ENCODE measurements at regions not wholly inside any gene's neighbourhood (a gene's known extent, or its start where the extent isn't known, plus 50 kb on each side); places are given as distances from the start of the nearest gene placed in this dataset.

- Mint-ChIP-seq H3K4me1 (peaks cover 3% of the 10 kb centered on the region), H3K4me3 (no peak overlapping the region), H3K36me3 (no peaks in the 10 kb centered on the region), H3K27ac (no peak overlapping the region), H3K9me3 (no peaks in the 10 kb centered on the region), H3K27me3 (peaks cover 48% of the 10 kb centered on the region)
- CTCF ChIA-PET = interaction anchor here (1.8 kb wide), 1 partner anchor 23 kb away, joined by 5 read pairs; no protein-coding TSS in a partner anchor
- DNase-seq = no peak
These were observed 78.3 kb downstream of the RAMP3 start for GRCh38 chr7:45235905-45236304.

- Mint-ChIP-seq H3K9me3 (no peaks in the 10 kb centered on the region), H3K4me1 (peaks cover 3% of the 10 kb centered on the region), H3K27me3 (peaks cover 49% of the 10 kb centered on the region), H3K36me3 (no peaks in the 10 kb centered on the region), H3K4me3 (no peak overlapping the region), H3K27ac (no peak overlapping the region)
- CTCF ChIA-PET = interaction anchor here (1.8 kb wide), 1 partner anchor 22 kb away, joined by 5 read pairs; no protein-coding TSS in a partner anchor
- no peak for DNase-seq
These were observed 79.1 kb downstream of the RAMP3 start for GRCh38 chr7:45236666-45237065.

GRCh38 chr7:45237788-45238461 lies 80.3 kb downstream of the RAMP3 start:
- Mint-ChIP-seq H3K27me3 (peaks cover 55% of the 10 kb centered on the region), H3K36me3 (no peaks in the 10 kb centered on the region), H3K4me3 (no peak overlapping the region), H3K9me3 (no peaks in the 10 kb centered on the region), H3K4me1 (peaks cover 3% of the 10 kb centered on the region), H3K27ac (no peak overlapping the region)
- CTCF ChIA-PET = interaction anchor here (1.8 kb wide), 1 partner anchor 21 kb away, joined by 5 read pairs; no protein-coding TSS in a partner anchor
- DNase-seq = no peak

GRCh38 chr7:45238806-45239205 lies 81.2 kb downstream of the RAMP3 start:
- Mint-ChIP-seq H3K27me3 (peaks cover 59% of the 10 kb centered on the region), H3K4me3 (no peak overlapping the region), H3K27ac (no peak overlapping the region), H3K9me3 (no peaks in the 10 kb centered on the region), H3K36me3 (no peaks in the 10 kb centered on the region), H3K4me1 (no peaks in the 10 kb centered on the region)
- CTCF ChIA-PET = no interaction called here
- no peak for DNase-seq

- Mint-ChIP-seq H3K4me3 (no peak overlapping the region), H3K9me3 (no peaks in the 10 kb centered on the region), H3K4me1 (no peaks in the 10 kb centered on the region), H3K36me3 (no peaks in the 10 kb centered on the region), H3K27me3 (peaks cover 65% of the 10 kb centered on the region), H3K27ac (no peak overlapping the region)
- DNase-seq = no peak
- CTCF ChIA-PET = interaction anchor here (1.6 kb wide), 1 partner anchor 16 kb away, joined by 3 read pairs; no protein-coding TSS in a partner anchor
These were observed 81.9 kb downstream of the RAMP3 start for GRCh38 chr7:45239486-45239885.

GRCh38 chr7:45240273-45240771 lies 82.7 kb downstream of the RAMP3 start:
- CTCF ChIA-PET = interaction anchor here (0.7 to 1.6 kb wide), 3 partner anchors 15 to 1057 kb away, joined by 3 read pairs; no protein-coding TSS in a partner anchor
- no peak overlapping the region for H3K27ac Mint-ChIP-seq
- no peaks in the 10 kb centered on the region for H3K4me1 Mint-ChIP-seq
- no peaks in the 10 kb centered on the region for H3K36me3 Mint-ChIP-seq
- H3K9me3 Mint-ChIP-seq = no peaks in the 10 kb centered on the region
- peaks cover 62% of the 10 kb centered on the region for H3K27me3 Mint-ChIP-seq
- DNase-seq = no peak
- H3K4me3 Mint-ChIP-seq = no peak overlapping the region

- Mint-ChIP-seq H3K27ac (no peak overlapping the region), H3K27me3 (peaks cover 65% of the 10 kb centered on the region), H3K9me3 (no peaks in the 10 kb centered on the region), H3K4me1 (peaks cover 2% of the 10 kb centered on the region), H3K4me3 (no peak overlapping the region), H3K36me3 (no peaks in the 10 kb centered on the region)
- DNase-seq = no peak
- CTCF ChIA-PET = interaction anchor here (1.0 to 1.6 kb wide), 2 partner anchors 15 to 19 kb away, joined by 3 read pairs; no protein-coding TSS in a partner anchor
These were observed 83.3 kb downstream of the RAMP3 start for GRCh38 chr7:45240926-45241325.

- Mint-ChIP-seq H3K9me3 (no peaks in the 10 kb centered on the region), H3K27ac (no peak overlapping the region), H3K36me3 (no peaks in the 10 kb centered on the region), H3K4me1 (peaks cover 6% of the 10 kb centered on the region), H3K4me3 (no peak overlapping the region), H3K27me3 (peaks cover 69% of the 10 kb centered on the region)
- CTCF ChIA-PET = no interaction called here
- no peak for DNase-seq
These were observed 83.9 kb downstream of the RAMP3 start for GRCh38 chr7:45241339-45242109.

- Mint-ChIP-seq H3K27me3 (peaks cover 68% of the 10 kb centered on the region), H3K27ac (no peak overlapping the region), H3K4me1 (peaks cover 7% of the 10 kb centered on the region), H3K9me3 (peaks cover under 1% of the 10 kb centered on the region), H3K4me3 (no peak overlapping the region), H3K36me3 (no peaks in the 10 kb centered on the region)
- CTCF ChIA-PET = no interaction called here
- no peak for DNase-seq
These were observed 84.7 kb downstream of the RAMP3 start for GRCh38 chr7:45242261-45242660.

GRCh38 chr7:45242698-45243097 lies 85.1 kb downstream of the RAMP3 start:
- no peak overlapping the region for H3K4me3 Mint-ChIP-seq
- peaks cover 7% of the 10 kb centered on the region for H3K4me1 Mint-ChIP-seq
- H3K9me3 Mint-ChIP-seq = peaks cover 3% of the 10 kb centered on the region
- peaks cover 72% of the 10 kb centered on the region for H3K27me3 Mint-ChIP-seq
- no peaks in the 10 kb centered on the region for H3K36me3 Mint-ChIP-seq
- CTCF ChIA-PET = no interaction called here
- no peak for DNase-seq
- H3K27ac Mint-ChIP-seq = no peak overlapping the region

- H3K9me3 Mint-ChIP-seq = peaks cover 3% of the 10 kb centered on the region
- H3K27me3 Mint-ChIP-seq = peaks cover 65% of the 10 kb centered on the region
- H3K4me3 Mint-ChIP-seq = no peak overlapping the region
- CTCF ChIA-PET = interaction anchor here (1.6 kb wide), 1 partner anchor 14 kb away, joined by 4 read pairs; no protein-coding TSS in a partner anchor
- peaks cover 7% of the 10 kb centered on the region for H3K4me1 Mint-ChIP-seq
- no peak for DNase-seq
- H3K36me3 Mint-ChIP-seq = no peaks in the 10 kb centered on the region
- H3K27ac Mint-ChIP-seq = no peak overlapping the region
These were observed 87.4 kb downstream of the RAMP3 start for GRCh38 chr7:45244981-45245380.

GRCh38 chr7:45246339-45246738 lies 88.7 kb downstream of the RAMP3 start:
- CTCF ChIA-PET = interaction anchor here (0.6 to 1.6 kb wide), 3 partner anchors 13 to 55 kb away, joined by 3 to 4 read pairs (median 4); no protein-coding TSS in a partner anchor
- H3K9me3 Mint-ChIP-seq = peaks cover 3% of the 10 kb centered on the region
- H3K4me1 Mint-ChIP-seq = peaks cover 7% of the 10 kb centered on the region
- peaks cover 59% of the 10 kb centered on the region for H3K27me3 Mint-ChIP-seq
- no peak for DNase-seq
- no peak overlapping the region for H3K27ac Mint-ChIP-seq
- no peaks in the 10 kb centered on the region for H3K36me3 Mint-ChIP-seq
- H3K4me3 Mint-ChIP-seq = no peak overlapping the region

GRCh38 chr7:45252248-45252647 lies 94.7 kb downstream of the RAMP3 start:
- H3K27me3 Mint-ChIP-seq = peaks cover 46% of the 10 kb centered on the region
- H3K4me3 Mint-ChIP-seq = no peak overlapping the region
- peaks cover 3% of the 10 kb centered on the region for H3K9me3 Mint-ChIP-seq
- H3K36me3 Mint-ChIP-seq = no peaks in the 10 kb centered on the region
- DNase-seq = no peak
- no peak overlapping the region for H3K27ac Mint-ChIP-seq
- CTCF ChIA-PET = no interaction called here
- no peaks in the 10 kb centered on the region for H3K4me1 Mint-ChIP-seq

GRCh38 chr7:45252857-45253256 lies 95.3 kb downstream of the RAMP3 start:
- H3K4me3 Mint-ChIP-seq = no peak overlapping the region
- DNase-seq = no peak
- H3K4me1 Mint-ChIP-seq = no peaks in the 10 kb centered on the region
- H3K36me3 Mint-ChIP-seq = no peaks in the 10 kb centered on the region
- no peak overlapping the region for H3K27ac Mint-ChIP-seq
- CTCF ChIA-PET = no interaction called here
- no peaks in the 10 kb centered on the region for H3K9me3 Mint-ChIP-seq
- H3K27me3 Mint-ChIP-seq = peaks cover 45% of the 10 kb centered on the region
